K562 (cell line): ENCODE measurements at regions not wholly inside any gene's neighbourhood (a gene's known extent, or its start where the extent isn't known, plus 50 kb on each side); places are given as distances from the start of the nearest gene placed in this dataset.

Experiments used
- ATAC-seq: fragments of 200-7000 bp; cut with Tn5 transposase; 3 replicates; pipeline ENCODE4 v1.9.1; 2020; ENCODE audit warnings: moderate library complexity
- BruUV-seq: library from RNA; stranded (reverse); fragments of 400-500 nt; replicated peaks from 2 replicates; lab custom pipeline; 2021; lab: Mats Ljungman, UMichigan
- CTCF ChIA-PET: fragments of 300-600 bp; formaldehyde crosslinking; extraction: SDS; loops from one replicate; lab custom pipeline; 2021; ENCODE audit warnings: low intra/inter-chr PET ratio; lab: Yijun Ruan, JAX
- POLR2A ChIA-PET: fragments of 300-600, 350-650 bp; sonication (Branson Sonifier 250); formaldehyde crosslinking; extraction: SDS; loops from one replicate; lab custom pipeline; 2021; ENCODE audit warnings: antibody characterized with exemption, inconsistent platforms; lab: Yijun Ruan, JAX
- DNase-seq, 4 experiments: peaks; one replicate each; pipeline versions ENCODE4 v3.0.0 to v3.0.0-alpha.2; 2011 to 2018; ENCODE audit warnings: low spot score in 3 of 4, mixed read lengths in 3 of 4; ENCODE audit errors: extremely low read depth in 1 of 4
- FAIRE-seq: peaks from 2 replicates; lab custom pipeline; 2011; peaks lifted over from hg19 to GRCh38; lab: Jason Lieb, UNC
- H2AFZ ChIP-seq: 2 replicates; pipeline ENCODE4 v1.6.0; 2011; ENCODE audit warnings: low read depth, low read length, control low read depth, inconsistent platforms
- H3K27ac ChIP-seq: fragments of 200-600 bp; 3 replicates; pipeline ENCODE4 v1.8.0; 2011; ENCODE audit warnings: low read depth, mild to moderate bottlenecking, control low read depth, inconsistent platforms, low read length, moderate library complexity, mixed read lengths; ENCODE audit errors: extremely low read depth
- H3K27me3 ChIP-seq, 2 experiments: fragments of 300-600 bp in 1 of 2; 2 replicates in 1 of 2; 3 replicates in 1 of 2; pipeline versions ENCODE4 v1.6.0 to v1.8.0; 2011; ENCODE audit warnings: inconsistent platforms in 2 of 2, low read length in 2 of 2, mild to moderate bottlenecking in 1 of 2, mixed read lengths in 1 of 2, moderate library complexity in 1 of 2; ENCODE audit not compliant: control insufficient read depth in 2 of 2, insufficient read depth in 2 of 2
- H3K36me3 ChIP-seq: fragments of 300-600 bp; 3 replicates; pipeline ENCODE4 v1.8.0; 2011; ENCODE audit warnings: mild to moderate bottlenecking, low read length, inconsistent platforms; ENCODE audit not compliant: control insufficient read depth, insufficient read depth
- H3K4me1 ChIP-seq, 2 experiments: fragments of 200-600 bp in 1 of 2; replicated peaks in 1 of 2; 2 replicates in 1 of 2; 3 replicates in 1 of 2; pipeline versions ENCODE4 v1.5.1 to v1.8.0; 2011; ENCODE audit warnings: inconsistent platforms in 2 of 2, low read length in 2 of 2, mild to moderate bottlenecking in 1 of 2, mixed read lengths in 1 of 2, moderate library complexity in 1 of 2; ENCODE audit not compliant: control insufficient read depth in 2 of 2, insufficient read depth in 2 of 2
- H3K4me2 ChIP-seq: 2 replicates; pipeline ENCODE4 v1.6.1; 2011; ENCODE audit warnings: low read length, control low read depth, inconsistent platforms, mixed read lengths; ENCODE audit not compliant: insufficient read depth
- H3K4me3 ChIP-seq: fragments of 200-600 bp; sonication (generic), shearing (Covaris generic); 2 replicates; pipeline ENCODE4 v1.5.1; 2016; ENCODE audit warnings: control low read depth, inconsistent platforms
- H3K79me2 ChIP-seq: fragments of 200-600 bp; 3 replicates; pipeline ENCODE4 v1.8.0; 2011; ENCODE audit warnings: low read length, inconsistent platforms; ENCODE audit not compliant: control insufficient read depth, insufficient read depth
- H3K9ac ChIP-seq, 2 experiments: 2 replicates each; pipeline versions ENCODE4 v1.6.0 to v1.6.1; 2011; ENCODE audit warnings: low read depth in 2 of 2, low read length in 2 of 2, control low read depth in 1 of 2, inconsistent platforms in 1 of 2, mild to moderate bottlenecking in 1 of 2, mixed read lengths in 1 of 2; ENCODE audit not compliant: insufficient read depth in 1 of 2
- H3K9me1 ChIP-seq: one replicate; pipeline ENCODE4 v1.6.0; 2011; ENCODE audit warnings: inconsistent platforms, mild to moderate bottlenecking, low read length, moderate library complexity; ENCODE audit not compliant: control insufficient read depth, insufficient read depth
- H3K9me3 ChIP-seq: replicated peaks from 2 replicates; pipeline ENCODE4 v1.5.1; 2011; ENCODE audit warnings: low read depth, low read length, inconsistent platforms; ENCODE audit not compliant: control insufficient read depth, insufficient read depth
- H4K20me1 ChIP-seq: replicated peaks from 2 replicates; pipeline ENCODE4 v1.6.1; 2011; ENCODE audit warnings: low read length, inconsistent platforms, mixed read lengths; ENCODE audit not compliant: control insufficient read depth, insufficient read depth
- CHCHD3 ChIP-seq: fragments of 250-450 bp; sonication (Bioruptor Pico); IDR thresholded peaks from 2 replicates; pipeline ENCODE4 v2.1.2; 2022; ENCODE audit warnings: mild to moderate bottlenecking
- FOXJ2 ChIP-seq: fragments of 200-800 bp; sonication (Bioruptor generic); IDR thresholded peaks from 2 replicates; pipeline ENCODE4 v1.6.1; 2016; ENCODE audit warnings: missing genetic modification characterization, missing compliant biosample characterization
- RAD51 ChIP-seq: fragments of 450-650 bp; IDR thresholded peaks from 2 replicates; pipeline ENCODE4 v1.7.1; 2016; ENCODE audit warnings: low read depth, mild to moderate bottlenecking, borderline replicate concordance
- ZC3H11A ChIP-seq: IDR thresholded peaks from 2 replicates; pipeline ENCODE4 v1.6.1; 2012; ENCODE audit warnings: low read depth, low read length, improper control_type of control experiment
- ZNF217 ChIP-seq: sonication (generic); formaldehyde crosslinking; IDR thresholded peaks from 2 replicates; pipeline ENCODE4 v1.8.0; 2022; ENCODE audit warnings: mild to moderate bottlenecking, missing genetic modification reagents
- WGBS: fragments of 100-300 bp; shearing (Covaris generic); methylation state at CpG from one replicate; pipeline ENCODE4 v1.1.6; 2016; ENCODE audit warnings: low coverage, mixed read lengths; ENCODE audit not compliant: insufficient coverage; ENCODE audit errors: missing lambda C conversion rate; 5-methylcytosine and 5-hydroxymethylcytosine counted together
- in situ Hi-C: fragments of 300-500 bp; cut with MboI; formaldehyde crosslinking; loops from 4 replicates; pipeline ENCODE4 v1.15.0; 2018; ENCODE audit warnings: inconsistent platforms, mixed read lengths
- intact Hi-C: fragments of 100-400 bp; cut with micrococcal nuclease; formaldehyde crosslinking; loops from 2 replicates; pipeline ENCODE4 v1.14.2; 2022
- TF ChIP-seq, protein P1 (sequence below): fragments of 150-350 bp; conservative IDR thresholded peaks from 2 replicates; pipeline ENCODE4 v1.6.1; 2014; ENCODE audit warnings: low read length

DNA sequence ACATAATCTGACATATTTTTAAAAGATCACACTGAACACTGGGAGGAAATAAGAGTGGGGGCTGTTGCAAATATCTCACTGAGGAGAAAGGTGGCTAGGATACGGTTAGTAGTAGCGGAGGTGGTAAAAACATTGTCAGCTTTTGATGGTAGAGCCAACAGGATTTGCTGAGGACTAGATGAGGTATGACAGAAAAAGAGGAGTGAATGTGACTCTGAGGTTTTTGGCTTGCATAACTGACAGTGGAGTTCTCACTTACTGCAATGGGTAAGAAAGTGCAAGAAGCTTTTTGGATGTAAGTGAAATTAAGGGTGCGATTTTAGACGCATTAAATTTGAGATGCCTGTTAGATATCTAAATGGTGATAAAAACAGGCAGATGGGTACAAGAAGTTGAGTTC lies 102.0 kb upstream of the MBL2 start:
- DNase-seq, result no peak
- Histone ChIP-seq H4K20me1 (no peaks in the 10 kb centered on the region), H3K27me3 (no peaks in the 10 kb centered on the region), H3K4me2 (no peak overlapping the region), H3K4me3 (no peak overlapping the region), H3K4me1 (no peaks in the 10 kb centered on the region), H2AFZ (no peak overlapping the region), H3K36me3 (no peaks in the 10 kb centered on the region), H3K79me2 (no peaks in the 10 kb centered on the region), H3K27ac (no peak overlapping the region), H3K9me1 (no peaks in the 10 kb centered on the region), H3K9me3 (no peaks in the 10 kb centered on the region), H3K9ac (no peak overlapping the region)
- in situ Hi-C loops, result no loop called here
- ATAC-seq, result no peak
- intact Hi-C loops, result no loop called here
- BruUV-seq, result no TSS peak
- TF ChIP-seq ZNF217 (CRISPR knock-in tag) (no peak), RAD51 (no peak), CHCHD3 (no peak), FOXJ2 (tag) (no peak), ZC3H11A (no peak)
- TF ChIP-seq, protein P1, sequence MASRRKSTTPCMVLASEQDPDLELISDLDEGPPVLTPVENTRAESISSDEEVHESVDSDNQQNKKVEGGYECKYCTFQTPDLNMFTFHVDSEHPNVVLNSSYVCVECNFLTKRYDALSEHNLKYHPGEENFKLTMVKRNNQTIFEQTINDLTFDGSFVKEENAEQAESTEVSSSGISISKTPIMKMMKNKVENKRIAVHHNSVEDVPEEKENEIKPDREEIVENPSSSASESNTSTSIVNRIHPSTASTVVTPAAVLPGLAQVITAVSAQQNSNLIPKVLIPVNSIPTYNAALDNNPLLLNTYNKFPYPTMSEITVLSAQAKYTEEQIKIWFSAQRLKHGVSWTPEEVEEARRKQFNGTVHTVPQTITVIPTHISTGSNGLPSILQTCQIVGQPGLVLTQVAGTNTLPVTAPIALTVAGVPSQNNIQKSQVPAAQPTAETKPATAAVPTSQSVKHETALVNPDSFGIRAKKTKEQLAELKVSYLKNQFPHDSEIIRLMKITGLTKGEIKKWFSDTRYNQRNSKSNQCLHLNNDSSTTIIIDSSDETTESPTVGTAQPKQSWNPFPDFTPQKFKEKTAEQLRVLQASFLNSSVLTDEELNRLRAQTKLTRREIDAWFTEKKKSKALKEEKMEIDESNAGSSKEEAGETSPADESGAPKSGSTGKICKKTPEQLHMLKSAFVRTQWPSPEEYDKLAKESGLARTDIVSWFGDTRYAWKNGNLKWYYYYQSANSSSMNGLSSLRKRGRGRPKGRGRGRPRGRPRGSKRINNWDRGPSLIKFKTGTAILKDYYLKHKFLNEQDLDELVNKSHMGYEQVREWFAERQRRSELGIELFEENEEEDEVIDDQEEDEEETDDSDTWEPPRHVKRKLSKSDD, result no peak
- 3% methylated on average over 4 of the region's 4 CpGs for WGBS
- POLR2A ChIA-PET, result no interaction called here
- FAIRE-seq, result no peak
- CTCF ChIA-PET, result no interaction called here
